ENCODE measurements at regions not wholly inside any gene's neighbourhood (a gene's known extent, or its start where the extent isn't known, plus 50 kb on each side); places are given as distances from the start of the nearest gene placed in this dataset.

DNA sequence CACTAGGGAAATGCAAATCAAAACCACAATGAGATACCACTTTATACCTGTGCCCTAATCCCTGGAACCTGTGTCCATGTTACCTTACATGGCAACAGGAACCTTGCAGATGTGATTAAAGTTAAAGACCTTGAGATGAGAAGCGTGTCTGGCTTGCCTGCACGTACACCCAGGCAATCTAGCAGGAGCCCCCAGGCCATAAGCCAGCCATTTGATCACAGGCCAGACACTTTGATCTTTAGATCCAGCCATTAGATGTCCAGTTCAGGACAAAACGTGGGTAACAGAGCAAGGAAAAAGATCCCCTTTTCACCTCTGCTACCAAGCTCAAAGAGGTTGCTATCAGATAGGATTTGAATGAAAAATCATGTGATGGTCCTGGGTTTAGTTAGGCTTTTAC is 378.8 kb downstream of the BUD13 start:
- no peak overlapping the region for H3K27ac Mint-ChIP-seq (ENCODE audit: unreplicated experiment)

DNA sequence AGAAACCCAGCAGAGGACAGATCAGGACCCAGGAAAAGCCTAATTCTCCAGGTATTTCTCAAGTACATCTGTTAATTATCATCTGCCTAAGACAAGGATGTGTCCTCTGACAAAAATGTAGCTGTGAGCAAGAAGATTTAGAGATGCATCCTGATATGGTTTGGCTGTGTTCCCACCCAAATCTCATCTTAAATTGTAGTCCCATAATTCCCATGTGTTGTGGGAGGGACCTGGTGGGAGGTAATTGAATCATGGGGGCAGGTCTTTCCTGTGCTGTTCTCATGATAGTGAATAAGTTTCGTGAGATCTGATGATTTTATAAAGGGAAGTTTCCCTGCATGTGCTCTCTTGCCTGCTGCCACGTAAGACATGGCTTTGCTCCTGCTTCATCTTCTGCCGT is 381.8 kb downstream of the BUD13 start:
- no peak for DNase-seq (ENCODE audit: extremely low spot score, unreplicated experiment)
- H3K27me3 Mint-ChIP-seq (ENCODE audit: unreplicated experiment) = no peaks in the 10 kb centered on the region
- H3K36me3 Mint-ChIP-seq (ENCODE audit: unreplicated experiment) = no peaks in the 10 kb centered on the region
- no peak overlapping the region for H3K27ac Mint-ChIP-seq (ENCODE audit: unreplicated experiment)
- no peaks in the 10 kb centered on the region for H3K9me3 Mint-ChIP-seq (ENCODE audit: unreplicated experiment)
- TF ChIP-seq, protein P1, sequence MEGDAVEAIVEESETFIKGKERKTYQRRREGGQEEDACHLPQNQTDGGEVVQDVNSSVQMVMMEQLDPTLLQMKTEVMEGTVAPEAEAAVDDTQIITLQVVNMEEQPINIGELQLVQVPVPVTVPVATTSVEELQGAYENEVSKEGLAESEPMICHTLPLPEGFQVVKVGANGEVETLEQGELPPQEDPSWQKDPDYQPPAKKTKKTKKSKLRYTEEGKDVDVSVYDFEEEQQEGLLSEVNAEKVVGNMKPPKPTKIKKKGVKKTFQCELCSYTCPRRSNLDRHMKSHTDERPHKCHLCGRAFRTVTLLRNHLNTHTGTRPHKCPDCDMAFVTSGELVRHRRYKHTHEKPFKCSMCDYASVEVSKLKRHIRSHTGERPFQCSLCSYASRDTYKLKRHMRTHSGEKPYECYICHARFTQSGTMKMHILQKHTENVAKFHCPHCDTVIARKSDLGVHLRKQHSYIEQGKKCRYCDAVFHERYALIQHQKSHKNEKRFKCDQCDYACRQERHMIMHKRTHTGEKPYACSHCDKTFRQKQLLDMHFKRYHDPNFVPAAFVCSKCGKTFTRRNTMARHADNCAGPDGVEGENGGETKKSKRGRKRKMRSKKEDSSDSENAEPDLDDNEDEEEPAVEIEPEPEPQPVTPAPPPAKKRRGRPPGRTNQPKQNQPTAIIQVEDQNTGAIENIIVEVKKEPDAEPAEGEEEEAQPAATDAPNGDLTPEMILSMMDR (IDR thresholded peaks at IDR 0.05) = no peak
- no peak overlapping the region for H3K4me3 Mint-ChIP-seq (ENCODE audit: unreplicated experiment)
- no peaks in the 10 kb centered on the region for H3K4me1 Mint-ChIP-seq (ENCODE audit: unreplicated experiment)

More for the DNA sequence above, 378.8 kb downstream of the BUD13 start:
- no peaks in the 10 kb centered on the region for H3K27me3 Mint-ChIP-seq (ENCODE audit: unreplicated experiment)
- no peaks in the 10 kb centered on the region for H3K4me1 Mint-ChIP-seq (ENCODE audit: unreplicated experiment)
- H3K36me3 Mint-ChIP-seq (ENCODE audit: unreplicated experiment) = no peaks in the 10 kb centered on the region
- TF ChIP-seq, protein P1 (IDR thresholded peaks at IDR 0.05) = no peak
- no peak for DNase-seq (ENCODE audit: extremely low spot score, unreplicated experiment)
- H3K4me3 Mint-ChIP-seq (ENCODE audit: unreplicated experiment) = no peak overlapping the region
- no peaks in the 10 kb centered on the region for H3K9me3 Mint-ChIP-seq (ENCODE audit: unreplicated experiment)

DNA sequence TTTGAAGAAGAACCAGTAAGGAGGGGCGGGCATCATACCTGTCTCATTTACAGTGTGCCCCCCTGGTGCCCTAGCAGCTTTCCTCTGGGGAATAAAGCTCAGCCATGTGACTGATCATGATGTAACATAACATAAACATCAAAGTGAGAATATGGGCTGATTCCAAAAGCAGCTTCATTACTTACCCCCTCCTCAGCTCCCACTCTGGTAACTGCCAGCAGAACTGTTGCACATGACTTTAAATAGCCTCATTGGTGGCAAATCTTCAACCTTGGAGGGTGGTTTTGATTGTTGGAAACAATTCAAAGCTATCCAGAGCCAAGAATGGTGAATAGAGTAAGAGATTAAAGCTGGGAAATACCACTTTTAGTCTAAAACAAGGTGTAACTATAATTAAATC is 384.6 kb downstream of the BUD13 start:
- Mint-ChIP-seq H3K4me3 (ENCODE audit: unreplicated experiment) (no peak overlapping the region), H3K9me3 (ENCODE audit: unreplicated experiment) (no peaks in the 10 kb centered on the region), H3K27ac (ENCODE audit: unreplicated experiment) (no peak overlapping the region), H3K36me3 (ENCODE audit: unreplicated experiment) (no peaks in the 10 kb centered on the region), H3K4me1 (ENCODE audit: unreplicated experiment) (no peaks in the 10 kb centered on the region), H3K27me3 (ENCODE audit: unreplicated experiment) (no peaks in the 10 kb centered on the region)
- DNase-seq (ENCODE audit: extremely low spot score, unreplicated experiment) = no peak
- TF ChIP-seq, protein P1 (IDR thresholded peaks at IDR 0.05) = no peak

DNA sequence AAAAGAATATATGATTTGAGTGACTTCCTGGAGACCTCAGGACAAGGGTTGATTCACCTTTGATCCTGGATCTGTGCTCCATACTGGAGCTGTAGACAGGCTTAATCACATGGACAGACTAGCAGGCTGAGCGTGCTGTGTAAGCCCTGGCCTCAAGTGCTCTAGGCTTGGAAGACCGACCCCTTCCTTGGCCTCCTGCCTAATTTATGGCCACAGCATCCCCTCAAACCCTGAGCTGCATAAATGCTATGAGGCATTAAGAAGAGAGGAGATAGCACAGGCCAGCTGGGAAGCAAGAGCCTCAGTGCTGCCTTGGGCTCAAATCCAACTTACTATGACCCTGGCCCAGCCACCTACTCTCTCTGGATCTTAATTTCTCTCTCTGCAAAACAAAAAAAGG is 385.1 kb downstream of the BUD13 start:
- Mint-ChIP-seq H3K4me1 (ENCODE audit: unreplicated experiment) (no peaks in the 10 kb centered on the region), H3K27me3 (ENCODE audit: unreplicated experiment) (no peaks in the 10 kb centered on the region), H3K36me3 (ENCODE audit: unreplicated experiment) (no peaks in the 10 kb centered on the region), H3K9me3 (ENCODE audit: unreplicated experiment) (no peaks in the 10 kb centered on the region), H3K27ac (ENCODE audit: unreplicated experiment) (no peak overlapping the region), H3K4me3 (ENCODE audit: unreplicated experiment) (no peak overlapping the region)
- DNase-seq (ENCODE audit: extremely low spot score, unreplicated experiment) = no peak
- TF ChIP-seq, protein P1 (IDR thresholded peaks at IDR 0.05) = no peak

DNA sequence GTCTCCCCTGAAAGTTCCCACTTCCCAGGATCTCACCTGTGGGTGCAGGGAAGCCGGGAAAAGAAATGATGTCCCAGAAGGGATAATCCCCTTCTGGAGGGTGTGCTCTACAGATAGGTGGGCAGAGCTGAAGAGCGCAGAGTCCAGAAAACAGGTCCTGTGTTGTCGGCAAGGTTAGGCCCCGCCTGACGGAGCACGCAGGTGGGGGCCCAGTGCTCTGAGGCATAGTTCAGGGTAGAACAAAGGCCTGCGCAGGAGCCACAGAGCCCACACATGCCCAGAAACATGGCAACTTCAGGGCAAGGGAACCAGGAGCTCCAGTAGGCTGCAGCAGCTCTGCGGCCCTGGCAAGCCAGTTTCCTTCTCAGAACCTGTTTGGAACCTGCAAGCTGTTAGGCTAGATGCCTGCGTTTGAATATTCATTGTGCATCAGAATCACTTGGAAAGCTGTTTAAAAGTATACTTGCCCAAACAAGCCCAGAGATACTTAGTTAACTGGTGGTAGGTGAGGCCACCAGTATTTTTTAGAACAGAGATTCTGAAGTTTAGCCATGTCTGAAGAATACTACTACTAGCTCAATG is 386.6 kb downstream of the BUD13 start:
- Mint-ChIP-seq H3K36me3 (ENCODE audit: unreplicated experiment) (no peaks in the 10 kb centered on the region), H3K27me3 (ENCODE audit: unreplicated experiment) (no peaks in the 10 kb centered on the region), H3K9me3 (ENCODE audit: unreplicated experiment) (no peaks in the 10 kb centered on the region), H3K27ac (ENCODE audit: unreplicated experiment) (no peak overlapping the region), H3K4me1 (ENCODE audit: unreplicated experiment) (no peaks in the 10 kb centered on the region), H3K4me3 (ENCODE audit: unreplicated experiment) (no peak overlapping the region)
- DNase-seq (ENCODE audit: extremely low spot score, unreplicated experiment) = no peak
- TF ChIP-seq, protein P1 (IDR thresholded peaks at IDR 0.05) = no peak
